GM06990 (cell line): ENCODE measurements at regions not wholly inside any gene's neighbourhood (a gene's known extent, or its start where the extent isn't known, plus 50 kb on each side); places are given as distances from the start of the nearest gene placed in this dataset.

Experiments
- DNase-seq: peaks from one replicate; pipeline ENCODE4 v3.0.0-alpha.2; 2011; ENCODE audit not compliant: insufficient read length; ENCODE audit errors: extremely low read depth
- H3K27me3 ChIP-seq: replicated peaks from 2 replicates; pipeline ENCODE4 v1.6.0; 2011; ENCODE audit warnings: low read length; ENCODE audit not compliant: control insufficient read depth, insufficient read depth
- H3K36me3 ChIP-seq: 2 replicates; pipeline ENCODE4 v1.5.1; 2011; ENCODE audit warnings: low read length; ENCODE audit not compliant: control insufficient read depth, insufficient read depth
- H3K4me3 ChIP-seq: replicated peaks from 2 replicates; pipeline ENCODE4 v1.5.1; 2011; ENCODE audit warnings: low read depth, mild to moderate bottlenecking, control low read depth, low read length
- CTCF ChIP-seq: IDR thresholded peaks from 2 replicates; pipeline ENCODE4 v1.5.1; 2011; ENCODE audit warnings: low read length, control low read depth, mild to moderate bottlenecking, inconsistent platforms; ENCODE audit not compliant: insufficient read depth, poor library complexity, severe bottlenecking

DNA sequence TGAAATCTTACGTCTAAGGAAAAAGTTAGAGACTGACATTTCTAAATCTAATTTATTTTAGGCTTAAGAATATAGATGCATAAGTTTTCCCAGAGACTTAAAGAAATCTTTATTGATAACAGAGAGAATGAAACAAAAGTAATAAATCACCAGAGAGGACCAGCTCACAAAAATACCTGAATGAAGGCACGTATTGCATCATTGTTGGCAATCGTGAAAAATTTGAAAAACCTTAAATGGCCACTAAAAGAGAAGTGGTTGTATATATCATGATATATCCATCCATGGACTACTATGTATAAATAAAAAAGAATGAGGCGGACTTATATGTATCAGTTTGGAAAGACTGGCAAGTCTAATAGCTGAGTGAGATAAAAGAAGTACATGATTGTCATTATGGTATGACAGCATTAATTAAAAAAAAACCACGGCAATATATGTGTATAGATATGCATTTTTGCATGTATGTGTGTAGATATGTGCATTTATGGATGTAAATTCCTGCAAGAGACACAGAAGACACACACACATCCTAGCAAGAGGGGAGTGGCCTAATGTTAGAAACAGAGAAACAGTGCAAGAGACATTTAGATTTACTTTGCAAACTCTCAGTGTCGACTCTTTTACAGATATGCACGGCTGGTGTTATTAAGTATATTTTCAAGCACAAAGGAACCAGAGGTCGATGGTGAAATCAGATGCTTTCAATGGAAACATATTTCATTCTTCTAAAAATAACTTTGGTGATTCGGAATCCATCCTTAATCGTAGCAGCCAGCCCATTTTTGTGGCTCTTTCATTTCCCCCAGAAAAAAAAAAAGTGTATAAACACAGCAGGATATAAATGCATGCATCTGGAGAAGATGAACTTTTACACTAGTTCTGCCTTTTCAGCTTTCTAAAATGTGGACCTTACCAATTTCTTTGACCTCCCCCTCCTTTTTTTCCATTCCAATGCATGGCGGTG is 156.1 kb upstream of the SALL4 start:
- DNase-seq = no peak
- no peak overlapping the region for H3K4me3 ChIP-seq

DNA sequence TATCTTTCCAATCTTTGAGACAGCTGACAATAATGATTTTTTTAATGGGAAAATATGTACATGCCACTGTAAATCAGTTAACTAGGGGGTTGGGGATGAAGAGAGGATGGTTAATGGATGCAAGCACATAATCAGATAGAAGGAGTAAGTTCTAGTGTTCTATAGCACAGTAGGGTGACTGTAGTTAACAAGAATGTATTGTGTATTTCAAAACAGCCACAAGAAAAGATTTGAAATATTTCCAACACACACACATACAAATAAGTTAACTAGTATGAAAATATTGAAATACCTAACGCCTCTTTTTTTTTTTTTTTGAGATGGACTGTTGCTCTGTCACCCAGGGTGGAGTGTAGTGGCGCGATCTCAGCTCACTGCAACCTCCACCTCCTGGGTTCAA is 153.4 kb upstream of the SALL4 start:
- no peak for DNase-seq
- no peak for TF ChIP-seq CTCF
- H3K36me3 ChIP-seq = no peaks in the 10 kb centered on the region
- H3K27me3 ChIP-seq = no peaks in the 10 kb centered on the region
- no peak overlapping the region for H3K4me3 ChIP-seq

More for the DNA sequence above, 156.1 kb upstream of the SALL4 start:
- no peaks in the 10 kb centered on the region for H3K36me3 ChIP-seq
- TF ChIP-seq CTCF = no peak
- no peaks in the 10 kb centered on the region for H3K27me3 ChIP-seq

DNA sequence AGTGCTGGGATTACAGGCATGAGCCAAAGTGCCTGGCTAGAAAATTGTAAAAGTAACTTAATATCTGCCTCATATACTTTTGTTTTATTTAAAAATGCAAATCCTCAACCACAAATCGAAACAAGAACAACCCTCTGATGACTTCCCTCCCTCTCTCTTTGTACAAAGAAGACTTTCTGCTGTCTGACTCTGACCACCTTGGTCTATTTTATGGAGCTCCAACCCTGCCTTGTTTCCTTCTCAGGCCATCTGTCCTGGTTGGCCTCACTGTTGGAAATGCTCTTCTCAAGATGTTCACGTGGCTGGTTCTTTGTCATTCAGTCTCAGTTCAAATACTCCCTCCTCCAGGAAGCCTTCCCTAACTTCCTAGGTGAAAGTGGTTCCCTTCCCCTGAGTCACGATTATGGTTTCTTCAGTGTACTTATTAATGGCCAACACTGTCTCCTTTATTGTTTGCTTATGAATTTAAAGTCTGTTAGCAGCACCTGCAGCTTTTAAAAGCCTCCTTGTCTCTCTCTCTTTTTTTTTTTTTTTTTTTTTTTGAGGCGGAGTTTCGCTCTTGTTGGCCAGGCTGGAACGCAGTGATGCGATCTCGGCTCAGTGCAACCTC is 151.5 kb upstream of the SALL4 start:
- Histone ChIP-seq H3K36me3 (no peaks in the 10 kb centered on the region), H3K4me3 (no peak overlapping the region), H3K27me3 (no peaks in the 10 kb centered on the region)
- TF ChIP-seq CTCF = no peak
- DNase-seq = no peak

DNA sequence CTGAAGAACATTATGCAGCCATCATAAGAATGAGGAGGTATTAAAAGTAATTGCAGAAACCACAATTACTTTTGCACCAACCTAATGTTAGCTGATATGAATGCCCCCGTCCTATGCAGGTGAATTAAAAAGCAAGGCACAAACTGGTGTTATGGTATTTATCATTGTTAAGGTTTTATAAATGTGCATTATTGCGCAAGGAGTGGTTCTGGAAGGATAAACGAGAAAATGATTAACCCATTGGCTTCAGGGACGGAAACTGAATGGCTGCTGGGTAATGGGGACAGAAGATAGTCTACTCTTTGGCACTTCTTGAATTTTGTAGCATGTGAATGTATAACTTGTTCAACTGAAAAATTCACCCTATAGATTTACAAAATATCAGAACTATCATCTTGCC is 148.6 kb upstream of the SALL4 start:
- TF ChIP-seq CTCF = no peak
- Histone ChIP-seq H3K36me3 (no peaks in the 10 kb centered on the region), H3K27me3 (no peaks in the 10 kb centered on the region), H3K4me3 (no peak overlapping the region)
- no peak for DNase-seq

- H3K4me3 ChIP-seq = no peak overlapping the region
- TF ChIP-seq CTCF = no peak
- no peak for DNase-seq
Measured at GRCh38 chr20:51946586-51946985, 144.3 kb upstream of the SALL4 start.

More at GRCh38 chr20:51946586-51946985, 144.3 kb upstream of the SALL4 start:
- H3K27me3 ChIP-seq = no peaks in the 10 kb centered on the region
- no peaks in the 10 kb centered on the region for H3K36me3 ChIP-seq
